CD14-positive monocyte (primary cell): ENCODE measurements at regions not wholly inside any gene's neighbourhood (a gene's known extent, or its start where the extent isn't known, plus 50 kb on each side); places are given as distances from the start of the nearest gene placed in this dataset.

Source experiments
- DNase-seq, 3 donors: peaks; one replicate each; pipeline ENCODE4 v3.0.0-alpha.2; 2011 to 2022
- H2AFZ ChIP-seq: 2 replicates; pipeline ENCODE4 v1.6.0; 2012; ENCODE audit warnings: mild to moderate bottlenecking, low read depth, low read length, inconsistent platforms; ENCODE audit not compliant: insufficient read depth, poor library complexity, severe bottlenecking
- H3K27ac ChIP-seq, 2 donors: 1 replicate in 1 of 2; 2 replicates in 1 of 2; pipeline ENCODE4 v1.5.1; 2012 to 2013; ENCODE audit warnings: low read length in 2 of 2, control low read depth in 1 of 2, inconsistent platforms in 1 of 2, low read depth in 1 of 2, mild to moderate bottlenecking in 1 of 2
- H3K27me3 ChIP-seq, 2 donors: one replicate each; pipeline versions ENCODE4 v1.6.0 to v1.6.1; 2011 to 2013; ENCODE audit warnings: low read length in 2 of 2; ENCODE audit not compliant: control insufficient read depth in 2 of 2, insufficient read depth in 2 of 2
- H3K36me3 ChIP-seq, 2 donors: replicated peaks in 1 of 2; 1 replicate in 1 of 2; 2 replicates in 1 of 2; pipeline versions ENCODE4 v1.5.1 to v1.6.1; 2012 to 2013; ENCODE audit warnings: low read length in 2 of 2, control low read depth in 1 of 2, inconsistent platforms in 1 of 2, mild to moderate bottlenecking in 1 of 2; ENCODE audit not compliant: insufficient read depth in 2 of 2, control insufficient read depth in 1 of 2
- H3K4me1 ChIP-seq, 2 donors: 1 replicate in 1 of 2; 2 replicates in 1 of 2; pipeline versions ENCODE4 v1.5.1 to v1.6.1; 2012 to 2013; ENCODE audit warnings: low read length in 2 of 2, control low read depth in 1 of 2, inconsistent platforms in 1 of 2, mild to moderate bottlenecking in 1 of 2, moderate library complexity in 1 of 2; ENCODE audit not compliant: insufficient read depth in 2 of 2, control insufficient read depth in 1 of 2
- H3K4me2 ChIP-seq: replicated peaks from 2 replicates; pipeline ENCODE3; 2012; ENCODE audit warnings: low read length, moderate library complexity, mild to moderate bottlenecking; ENCODE audit not compliant: poor library complexity, severe bottlenecking; ENCODE audit errors: extremely low read depth
- H3K4me3 ChIP-seq, 3 experiments: fragments of 200-600 bp in 1 of 3; sonication (generic) in 1 of 3; replicated peaks in 1 of 3; 1 replicate in 2 of 3; 2 replicates in 1 of 3; pipeline ENCODE4 v1.5.1; 2011 to 2013; ENCODE audit warnings: low read length in 3 of 3, mild to moderate bottlenecking in 3 of 3, control low read depth in 2 of 3, low read depth in 2 of 3, inconsistent platforms in 1 of 3, moderate library complexity in 1 of 3
- H3K79me2 ChIP-seq: 2 replicates; pipeline ENCODE4 v1.6.0; 2012; ENCODE audit warnings: mild to moderate bottlenecking, control low read depth, inconsistent platforms, low read length, moderate library complexity; ENCODE audit not compliant: insufficient read depth
- H3K9ac ChIP-seq: 2 replicates; pipeline ENCODE4 v1.6.0; 2017; ENCODE audit warnings: low read length, mild to moderate bottlenecking; ENCODE audit not compliant: insufficient read depth, poor library complexity, severe bottlenecking
- H3K9me3 ChIP-seq, 2 donors: replicated peaks in 1 of 2; 1 replicate in 1 of 2; 2 replicates in 1 of 2; pipeline versions ENCODE4 v1.5.1 to v1.6.1; 2012 to 2013; ENCODE audit warnings: low read length in 2 of 2, control low read depth in 1 of 2; ENCODE audit not compliant: control insufficient read depth in 1 of 2, insufficient read depth in 1 of 2
- H4K20me1 ChIP-seq: 2 replicates; pipeline ENCODE4 v1.6.0; 2012; ENCODE audit warnings: mild to moderate bottlenecking, low read length, control low read depth, moderate library complexity; ENCODE audit not compliant: insufficient read depth
- H3K27ac Mint-ChIP-seq, 7 donors: one replicate each; pipeline ENCODE4 v1.8.0; 2020; ENCODE audit warnings: mild to moderate bottlenecking in 7 of 7, mixed read lengths in 7 of 7, moderate library complexity in 6 of 7, inconsistent platforms in 2 of 7
- H3K27me3 Mint-ChIP-seq, 3 donors: one replicate each; pipeline ENCODE4 v1.8.0; 2021 to 2022; ENCODE audit warnings: low read depth in 3 of 3, mild to moderate bottlenecking in 3 of 3, mixed read lengths in 3 of 3, moderate library complexity in 3 of 3, inconsistent platforms in 1 of 3
- H3K36me3 Mint-ChIP-seq, 2 donors: one replicate each; pipeline ENCODE4 v1.8.0; 2020; ENCODE audit warnings: mixed read lengths in 2 of 2, inconsistent platforms in 1 of 2, mild to moderate bottlenecking in 1 of 2
- H3K4me1 Mint-ChIP-seq: one replicate; pipeline ENCODE4 v1.8.0; 2020; ENCODE audit warnings: mild to moderate bottlenecking, mixed read lengths
- H3K4me3 Mint-ChIP-seq, 2 donors: one replicate each; pipeline ENCODE4 v1.8.0; 2020; ENCODE audit warnings: mild to moderate bottlenecking in 2 of 2, mixed read lengths in 2 of 2, moderate library complexity in 1 of 2
- H3K9me3 Mint-ChIP-seq, 7 donors: one replicate each; pipeline ENCODE4 v1.8.0; 2020 to 2022; ENCODE audit warnings: mixed read lengths in 7 of 7, mild to moderate bottlenecking in 6 of 7, moderate library complexity in 6 of 7, inconsistent platforms in 2 of 7
- CTCF ChIP-seq: fragments of 200-600 bp; IDR thresholded peaks from one replicate; pipeline ENCODE4 v1.8.0; 2022; ENCODE audit warnings: antibody characterized with exemption, mild to moderate bottlenecking
- WGBS: methylation state at CpG from one replicate; pipeline ENCODE4 v1.1.5; 2013; ENCODE audit warnings: missing lambda C conversion rate; ENCODE audit not compliant: insufficient coverage; 5-methylcytosine and 5-hydroxymethylcytosine counted together
- intact Hi-C, 2 donors: fragments of 100-400 bp; cut with micrococcal nuclease; formaldehyde crosslinking; loops; one replicate each; pipeline versions ENCODE4 v1.15.0 to v1.15.1; 2023

DNA sequence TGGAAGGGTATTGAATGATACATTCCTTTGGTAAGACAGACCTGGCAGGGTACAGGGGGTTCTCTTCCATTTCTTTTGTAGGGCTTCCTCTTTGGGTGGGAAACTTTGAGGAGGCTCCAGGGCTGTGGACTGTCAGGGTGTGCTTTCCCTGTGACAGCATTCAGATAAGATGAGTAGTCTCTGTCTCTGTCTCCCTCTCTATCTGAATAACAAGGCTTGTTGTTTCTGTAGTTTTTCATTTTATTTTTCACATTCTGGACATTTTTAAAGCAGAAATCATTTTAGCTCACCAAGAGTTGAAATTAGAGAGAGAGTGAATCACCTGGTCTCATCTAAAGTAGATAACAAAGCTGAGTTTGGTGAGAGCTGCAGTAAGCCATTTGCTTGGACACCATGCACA, 100.8 kb upstream of the TPM1 start:
- intact Hi-C loops: no loop called here
- Histone ChIP-seq H4K20me1 (no peaks in the 10 kb centered on the region), H3K4me3 (no peak overlapping the region), H3K27me3 (no peaks in the 10 kb centered on the region), H3K4me1 (peaks cover 51 to 54% of the 10 kb centered on the region in 2 donors), H3K9ac (no peak overlapping the region), H3K79me2 (no peaks in the 10 kb centered on the region), H3K9me3 (no peaks in the 10 kb centered on the region), H2AFZ (no peak overlapping the region), H3K36me3 (no peaks in the 10 kb centered on the region), H3K27ac (no peak overlapping the region), H3K4me2 (no peak overlapping the region)
- peaks cover 0 to 2% of the 10 kb centered on the region in 2 donors for H3K36me3 Mint-ChIP-seq
- no peak overlapping the region for H3K27ac Mint-ChIP-seq
- no peak overlapping the region for H3K4me3 Mint-ChIP-seq
- DNase-seq: no peak
- no peak for TF ChIP-seq CTCF
- H3K27me3 Mint-ChIP-seq: peaks cover 0 to 8% (median 4%) of the 10 kb centered on the region in 3 donors
- peaks cover 0 to 5% (median 0%) of the 10 kb centered on the region in 7 donors for H3K9me3 Mint-ChIP-seq
- peaks cover 58% of the 10 kb centered on the region for H3K4me1 Mint-ChIP-seq

- Histone ChIP-seq H3K9ac (no peak overlapping the region), H3K27me3 (no peaks in the 10 kb centered on the region), H4K20me1 (no peaks in the 10 kb centered on the region), H3K4me1 (peaks cover 51 to 54% of the 10 kb centered on the region in 2 donors), H3K4me2 (no peak overlapping the region), H3K4me3 (no peak overlapping the region), H2AFZ (no peak overlapping the region), H3K9me3 (no peaks in the 10 kb centered on the region), H3K79me2 (no peaks in the 10 kb centered on the region), H3K27ac (no peak overlapping the region), H3K36me3 (no peaks in the 10 kb centered on the region)
- TF ChIP-seq CTCF: no peak
- H3K4me3 Mint-ChIP-seq: no peak overlapping the region
- intact Hi-C loops: no loop called here
- no peak for DNase-seq
- peaks cover 0 to 2% of the 10 kb centered on the region in 2 donors for H3K36me3 Mint-ChIP-seq
- 80% methylated on average over 1 of the region's 9 CpGs for WGBS
- H3K4me1 Mint-ChIP-seq: peaks cover 58% of the 10 kb centered on the region
- peaks cover 0 to 7% (median 0%) of the 10 kb centered on the region in 7 donors for H3K9me3 Mint-ChIP-seq
- no peak overlapping the region for H3K27ac Mint-ChIP-seq
- peaks cover 0 to 8% (median 4%) of the 10 kb centered on the region in 3 donors for H3K27me3 Mint-ChIP-seq
Observed at GRCh38 chr15:62942428-62942827, 100.1 kb upstream of the TPM1 start.
